ENCODE measurements at regions not wholly inside any gene's neighbourhood (a gene's known extent, or its start where the extent isn't known, plus 50 kb on each side); places are given as distances from the start of the nearest gene placed in this dataset.
A peak's percentile ranks its signal among the peaks of the same experiment; 100 is the strongest.

- no peak for DNase-seq
These were observed 505.7 kb upstream of the LRATD1 start for GRCh38 chr2:14126846-14127245.

- no peak for DNase-seq
These were observed 504.8 kb upstream of the LRATD1 start for GRCh38 chr2:14127765-14128164.

DNA sequence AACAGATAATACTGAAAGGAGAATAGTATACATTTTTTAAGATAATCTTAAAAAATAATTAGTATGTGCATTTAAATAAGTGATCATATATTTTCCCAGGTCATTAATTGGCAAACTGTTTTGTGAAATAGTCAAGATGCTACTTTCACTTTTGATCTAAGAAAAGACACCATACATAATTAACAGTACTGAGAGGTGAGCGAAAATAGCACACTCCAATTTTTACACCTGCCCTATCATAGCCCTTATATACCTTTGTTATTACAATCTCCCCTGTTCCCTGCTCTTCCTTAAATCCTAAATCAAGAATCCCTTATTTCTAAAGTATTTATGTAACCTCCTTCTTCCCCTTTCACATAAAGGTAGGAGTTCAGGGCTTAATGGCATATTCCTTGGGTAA, 500.1 kb upstream of the LRATD1 start:
- DNase-seq: no peak

DNA sequence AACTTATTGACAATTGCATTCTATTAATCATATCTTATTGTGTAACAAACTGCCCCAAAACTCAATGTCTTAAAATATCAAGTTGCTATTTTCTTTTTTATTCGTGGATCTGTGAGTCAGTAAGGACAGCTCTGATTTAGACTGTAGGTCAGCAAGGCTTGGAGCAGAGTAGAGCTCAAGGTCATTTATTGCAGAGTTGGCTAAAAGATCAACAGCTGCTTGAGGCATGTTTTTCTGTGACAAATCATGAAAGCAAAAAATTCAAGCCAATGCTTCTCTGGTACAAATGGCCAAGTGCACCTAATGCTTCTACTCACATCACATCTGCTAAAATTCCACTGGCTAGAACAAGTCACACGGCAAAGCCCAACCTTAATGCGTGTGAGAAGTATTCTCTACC, 497.7 kb upstream of the LRATD1 start:
- no peak for DNase-seq

GRCh38 chr2:14136030-14136429, 496.5 kb upstream of the LRATD1 start:
- DNase-seq: no peak

GRCh38 chr2:14137643-14138042, 494.9 kb upstream of the LRATD1 start:
- DNase-seq: peak; percentile 2

GRCh38 chr2:14140009-14140550, 492.4 kb upstream of the LRATD1 start:
- no peak for DNase-seq

GRCh38 chr2:14143435-14143834, 489.1 kb upstream of the LRATD1 start:
- no peak for DNase-seq

GRCh38 chr2:14148216-14148615, 484.3 kb upstream of the LRATD1 start:
- DNase-seq: no peak

DNA sequence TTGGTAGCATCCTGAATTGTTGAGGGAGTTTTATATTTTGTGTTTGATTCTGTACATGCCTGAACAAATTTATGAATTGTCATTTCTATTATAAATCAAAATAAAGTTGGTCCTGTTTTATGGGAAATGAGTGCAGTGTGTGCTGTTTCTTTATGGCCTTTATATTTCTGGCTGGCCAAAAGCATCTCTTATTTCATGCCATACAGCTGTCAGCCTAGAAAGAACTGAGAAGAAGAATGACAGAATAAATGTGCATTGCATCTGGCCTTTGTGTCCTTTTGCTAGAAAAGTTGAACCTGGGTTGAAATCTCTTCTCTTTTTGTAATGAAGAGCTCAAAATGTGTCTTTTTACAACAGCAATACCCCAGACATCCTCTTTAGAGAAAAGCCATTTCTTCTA, 474.7 kb upstream of the LRATD1 start:
- no peak for DNase-seq

- no peak for DNase-seq
These were observed 452.2 kb upstream of the LRATD1 start for GRCh38 chr2:14180333-14180732.

- DNase-seq: no peak
These were observed 450.1 kb upstream of the LRATD1 start for GRCh38 chr2:14182227-14182946.

GRCh38 chr2:14185906-14186305, 446.6 kb upstream of the LRATD1 start:
- DNase-seq: no peak

- DNase-seq: no peak
These were observed 444.1 kb upstream of the LRATD1 start for GRCh38 chr2:14188446-14188845.

DNA sequence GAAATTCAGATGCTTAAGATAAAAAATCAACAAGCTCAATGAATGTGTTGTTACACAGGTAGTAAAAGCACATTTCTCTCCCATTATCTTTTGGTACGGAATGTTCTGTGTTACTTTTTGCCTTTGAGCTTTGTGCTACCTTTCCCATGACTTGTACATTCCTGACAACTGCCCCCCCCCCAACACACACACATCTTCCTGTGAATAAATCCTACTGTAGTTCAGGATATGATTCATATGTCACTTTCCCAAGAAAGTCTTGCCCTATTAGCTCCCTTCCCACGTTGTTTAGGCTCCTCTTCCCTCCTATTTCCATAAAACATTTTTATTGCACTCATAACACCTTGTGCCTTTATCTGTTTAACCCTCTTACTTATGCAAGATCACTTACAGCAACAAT, 442.6 kb upstream of the LRATD1 start:
- DNase-seq: no peak

DNA sequence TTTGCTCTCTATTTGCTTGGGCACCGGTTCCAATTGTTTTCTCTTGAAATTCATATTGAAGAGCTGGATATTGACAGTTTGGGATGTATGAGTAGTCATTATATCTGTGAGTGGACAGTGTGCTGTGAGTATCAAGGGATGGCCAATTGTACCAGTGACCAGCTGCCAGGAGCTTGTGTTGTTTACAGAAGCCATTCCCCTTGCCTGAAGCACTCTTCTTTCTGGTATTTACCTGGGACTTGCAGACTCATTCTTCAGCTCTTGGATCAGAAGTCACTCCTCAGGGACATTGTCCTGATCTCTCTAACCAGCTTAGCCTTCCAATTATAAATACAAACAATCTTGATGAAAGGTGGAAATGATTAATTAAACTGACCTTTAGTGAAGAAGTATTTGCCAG, 438.3 kb upstream of the LRATD1 start:
- peak; percentile 30 for DNase-seq

- DNase-seq: no peak
These were observed 435.2 kb upstream of the LRATD1 start for GRCh38 chr2:14197293-14197692.

DNA sequence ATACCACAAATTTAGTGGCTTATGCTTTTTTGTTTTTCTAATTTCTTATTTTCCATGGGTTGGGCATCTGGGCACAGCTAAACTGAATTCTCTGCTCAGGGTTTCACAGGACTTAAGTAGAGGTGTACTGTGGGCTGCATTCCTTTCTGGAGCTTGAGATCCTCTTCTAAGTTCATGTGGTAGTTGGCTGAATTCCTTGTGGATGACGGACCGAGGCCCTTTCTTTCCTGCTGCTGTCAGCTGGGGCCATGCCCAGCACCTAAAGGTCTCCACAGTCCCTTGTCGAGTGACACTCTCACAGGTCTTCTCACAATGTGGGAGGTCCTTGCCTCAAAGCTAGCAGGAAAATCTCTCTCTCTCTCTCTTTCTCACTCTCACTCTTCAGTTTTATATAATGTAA, 433.5 kb upstream of the LRATD1 start:
- no peak for DNase-seq

DNA sequence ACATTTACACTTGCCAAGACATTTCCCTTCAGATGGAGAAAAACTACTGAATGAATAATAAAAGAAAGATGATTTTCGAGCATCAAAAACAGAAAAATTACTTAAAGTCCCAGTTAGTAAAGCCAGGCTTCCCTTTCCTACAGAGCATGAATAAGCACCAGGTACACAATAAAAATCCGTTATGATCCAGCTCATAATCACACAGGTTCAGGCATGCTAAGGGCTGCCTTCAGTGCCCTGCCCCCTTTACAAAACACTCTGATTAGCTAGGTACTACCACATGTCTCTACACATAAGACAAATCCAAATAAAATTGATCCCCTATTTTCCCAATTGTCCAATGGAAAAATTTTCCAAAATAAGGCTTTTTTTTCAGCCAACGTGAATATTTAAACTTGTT, 413.2 kb upstream of the LRATD1 start:
- no peak for DNase-seq

- no peak for DNase-seq
These were observed 412.4 kb upstream of the LRATD1 start for GRCh38 chr2:14220101-14220500.

DNA sequence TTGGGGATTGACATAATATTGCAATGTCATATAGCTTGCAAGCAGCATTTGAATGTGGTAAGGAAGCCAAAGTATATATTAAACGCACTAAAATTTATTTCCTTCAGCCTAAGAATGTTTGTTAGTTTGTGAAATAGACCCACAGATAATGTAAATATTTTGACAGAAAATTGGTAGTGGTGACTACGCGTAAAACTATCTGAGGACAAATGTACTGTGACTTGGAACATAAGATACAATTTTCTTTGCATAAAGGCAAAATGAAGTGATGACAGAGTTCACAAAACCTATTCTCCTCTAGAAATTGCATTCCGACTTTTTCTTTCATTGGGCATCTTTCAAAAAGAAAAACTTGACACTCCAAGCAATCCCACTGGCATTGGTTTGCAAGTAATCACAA, 411.1 kb upstream of the LRATD1 start:
- no peak for DNase-seq

- DNase-seq: no peak
These were observed 408.9 kb upstream of the LRATD1 start for GRCh38 chr2:14223576-14223975.

GRCh38 chr2:14231391-14231898, 401.1 kb upstream of the LRATD1 start:
- DNase-seq: no peak

GRCh38 chr2:14232217-14232616, 400.3 kb upstream of the LRATD1 start:
- no peak for DNase-seq

- DNase-seq: no peak
These were observed 397.6 kb upstream of the LRATD1 start for GRCh38 chr2:14234911-14235310.

All from NCI-H146 (cell line).